ENCODE measurements at regions not wholly inside any gene's neighbourhood (a gene's known extent, or its start where the extent isn't known, plus 50 kb on each side); places are given as distances from the start of the nearest gene placed in this dataset.

GRCh38 chr14:98278800-98279199 lies 993.2 kb downstream of the BCL11B start:
- H3K4me3 ChIP-seq (ENCODE audit: low read depth, low read length) = no peak overlapping the region
- no peak for TF ChIP-seq CTCF (IDR thresholded peaks at IDR 0.05; ENCODE audit: control insufficient read depth, extremely low read depth, insufficient read depth)
- no peak for DNase-seq (ENCODE audit: low read depth)

- TF ChIP-seq CTCF (IDR thresholded peaks at IDR 0.05; ENCODE audit: control insufficient read depth, extremely low read depth, insufficient read depth) = no peak
- no peak overlapping the region for H3K4me3 ChIP-seq (ENCODE audit: low read depth, low read length)
- DNase-seq (ENCODE audit: low read depth) = no peak
These were observed 991.6 kb downstream of the BCL11B start for GRCh38 chr14:98280436-98280835.

GRCh38 chr14:98288825-98289224 lies 983.2 kb downstream of the BCL11B start:
- DNase-seq (ENCODE audit: low read depth) = no peak
- no peak for TF ChIP-seq CTCF (IDR thresholded peaks at IDR 0.05; ENCODE audit: control insufficient read depth, extremely low read depth, insufficient read depth)
- H3K4me3 ChIP-seq (ENCODE audit: low read depth, low read length) = no peak overlapping the region

GRCh38 chr14:98290596-98290995 lies 981.4 kb downstream of the BCL11B start:
- TF ChIP-seq CTCF (IDR thresholded peaks at IDR 0.05; ENCODE audit: control insufficient read depth, extremely low read depth, insufficient read depth) = no peak
- no peak overlapping the region for H3K4me3 ChIP-seq (ENCODE audit: low read depth, low read length)
- no peak for DNase-seq (ENCODE audit: low read depth)

- no peak overlapping the region for H3K4me3 ChIP-seq (ENCODE audit: low read depth, low read length)
- TF ChIP-seq CTCF (IDR thresholded peaks at IDR 0.05; ENCODE audit: control insufficient read depth, extremely low read depth, insufficient read depth) = no peak
- no peak for DNase-seq (ENCODE audit: low read depth)
These were observed 979.8 kb downstream of the BCL11B start for GRCh38 chr14:98292191-98292590.

- H3K4me3 ChIP-seq (ENCODE audit: low read depth, low read length) = no peak overlapping the region
- TF ChIP-seq CTCF (IDR thresholded peaks at IDR 0.05; ENCODE audit: control insufficient read depth, extremely low read depth, insufficient read depth) = no peak
- peak; percentile 10 for DNase-seq (ENCODE audit: low read depth)
These were observed 978.4 kb downstream of the BCL11B start for GRCh38 chr14:98293576-98293975.

GRCh38 chr14:98296895-98297294 lies 975.1 kb downstream of the BCL11B start:
- TF ChIP-seq CTCF (IDR thresholded peaks at IDR 0.05; ENCODE audit: control insufficient read depth, extremely low read depth, insufficient read depth) = no peak
- DNase-seq (ENCODE audit: low read depth) = no peak
- H3K4me3 ChIP-seq (ENCODE audit: low read depth, low read length) = no peak overlapping the region

All from LNCaP clone FGC (cell line).